ENCODE measurements at regions not wholly inside any gene's neighbourhood (a gene's known extent, or its start where the extent isn't known, plus 50 kb on each side); places are given as distances from the start of the nearest gene placed in this dataset.

GRCh38 chr14:30179381-30180130 is 251.9 kb upstream of the PRKD1 start:
- TF ChIP-seq CTCF (conservative IDR thresholded peaks at IDR 0.05; ENCODE audit: low read length) (no peak), EZH2phosphoT487 (IDR thresholded peaks at IDR 0.05; ENCODE audit: borderline replicate concordance) (no peak)

Data from Loucy (cell line).